Uterus (tissue), 2 donors: ENCODE measurements at regions not wholly inside any gene's neighbourhood (a gene's known extent, or its start where the extent isn't known, plus 50 kb on each side); places are given as distances from the start of the nearest gene placed in this dataset.

Source experiments
- CTCF ChIP-seq, 4 experiments: fragments of 200-600 bp in 2 of 4; fragments of 450-650 bp in 2 of 4; sonication (generic) in 2 of 4; IDR thresholded peaks; one replicate each; pipeline ENCODE4 v1.5.1; 2016 to 2019; ENCODE audit warnings: antibody characterized with exemption in 4 of 4, mild to moderate bottlenecking in 2 of 4, moderate library complexity in 1 of 4
- POLR2A ChIP-seq, 2 donors: fragments of 450-650 bp; IDR thresholded peaks; one replicate each; pipeline ENCODE4 v1.6.1; 2016; ENCODE audit warnings: antibody characterized with exemption in 2 of 2, mild to moderate bottlenecking in 1 of 2, moderate library complexity in 1 of 2

- TF ChIP-seq CTCF (IDR thresholded peaks at IDR 0.05) (no peak), POLR2A (IDR thresholded peaks at IDR 0.05) (no peak)
Observed at GRCh38 chr13:75197803-75198202, 284.2 kb downstream of the TBC1D4 start.
